ENCODE measurements at regions not wholly inside any gene's neighbourhood (a gene's known extent, or its start where the extent isn't known, plus 50 kb on each side); places are given as distances from the start of the nearest gene placed in this dataset.

- in situ Hi-C loops (cut with HindIII; ENCODE audit: low pct_unique_long_range_greater_than_20kb, low sequenced_read_pairs), result no loop called here
- no peak for DNase-seq (ENCODE audit: low read depth, low spot score)
Measured at GRCh38 chr2:226360658-226361057, 439.0 kb downstream of the IRS1 start.

GRCh38 chr2:226358688-226359087 is 440.9 kb downstream of the IRS1 start:
- in situ Hi-C loops (cut with HindIII; ENCODE audit: low pct_unique_long_range_greater_than_20kb, low sequenced_read_pairs), result no loop called here
- DNase-seq (ENCODE audit: low read depth, low spot score), result no peak

- in situ Hi-C loops (cut with HindIII; ENCODE audit: low pct_unique_long_range_greater_than_20kb, low sequenced_read_pairs), result no loop called here
- no peak for DNase-seq (ENCODE audit: low read depth, low spot score)
Measured at GRCh38 chr2:226357816-226358215, 441.8 kb downstream of the IRS1 start.

- DNase-seq (ENCODE audit: low read depth, low spot score), result no peak
- in situ Hi-C loops (cut with HindIII; ENCODE audit: low pct_unique_long_range_greater_than_20kb, low sequenced_read_pairs), result no loop called here
Measured at GRCh38 chr2:226355600-226355999, 444.0 kb downstream of the IRS1 start.

- in situ Hi-C loops (cut with HindIII; ENCODE audit: low pct_unique_long_range_greater_than_20kb, low sequenced_read_pairs), result no loop called here
- no peak for DNase-seq (ENCODE audit: low read depth, low spot score)
Measured at GRCh38 chr2:226354434-226354833, 445.2 kb downstream of the IRS1 start.

GRCh38 chr2:226352941-226353560 is 446.6 kb downstream of the IRS1 start:
- no peak for DNase-seq (ENCODE audit: low read depth, low spot score)
- in situ Hi-C loops (cut with HindIII; ENCODE audit: low pct_unique_long_range_greater_than_20kb, low sequenced_read_pairs), result no loop called here

- no peak for DNase-seq (ENCODE audit: low read depth, low spot score)
- in situ Hi-C loops (cut with HindIII; ENCODE audit: low pct_unique_long_range_greater_than_20kb, low sequenced_read_pairs), result no loop called here
Measured at GRCh38 chr2:226351711-226352110, 447.9 kb downstream of the IRS1 start.

- in situ Hi-C loops (cut with HindIII; ENCODE audit: low pct_unique_long_range_greater_than_20kb, low sequenced_read_pairs), result no loop called here
- no peak for DNase-seq (ENCODE audit: low read depth, low spot score)
Measured at GRCh38 chr2:226339616-226340015, 460.0 kb downstream of the IRS1 start.

- in situ Hi-C loops (cut with HindIII; ENCODE audit: low pct_unique_long_range_greater_than_20kb, low sequenced_read_pairs), result no loop called here
- DNase-seq (ENCODE audit: low read depth, low spot score), result no peak
Measured at GRCh38 chr2:226338825-226339224, 460.8 kb downstream of the IRS1 start.

GRCh38 chr2:226337941-226338600 is 461.5 kb downstream of the IRS1 start:
- in situ Hi-C loops (cut with HindIII; ENCODE audit: low pct_unique_long_range_greater_than_20kb, low sequenced_read_pairs), result no loop called here
- DNase-seq (ENCODE audit: low read depth, low spot score), result no peak

GRCh38 chr2:226336283-226336682 is 463.3 kb downstream of the IRS1 start:
- no peak for DNase-seq (ENCODE audit: low read depth, low spot score)
- in situ Hi-C loops (cut with HindIII; ENCODE audit: low pct_unique_long_range_greater_than_20kb, low sequenced_read_pairs), result no loop called here

- DNase-seq (ENCODE audit: low read depth, low spot score), result peak; percentile 98
- in situ Hi-C loops (cut with HindIII; ENCODE audit: low pct_unique_long_range_greater_than_20kb, low sequenced_read_pairs), result no loop called here
Measured at GRCh38 chr2:226334981-226335720, 464.5 kb downstream of the IRS1 start.

GRCh38 chr2:226333388-226333787 is 466.2 kb downstream of the IRS1 start:
- in situ Hi-C loops (cut with HindIII; ENCODE audit: low pct_unique_long_range_greater_than_20kb, low sequenced_read_pairs), result no loop called here
- DNase-seq (ENCODE audit: low read depth, low spot score), result no peak

GRCh38 chr2:226330206-226330605 is 469.4 kb downstream of the IRS1 start:
- in situ Hi-C loops (cut with HindIII; ENCODE audit: low pct_unique_long_range_greater_than_20kb, low sequenced_read_pairs), result no loop called here
- no peak for DNase-seq (ENCODE audit: low read depth, low spot score)

- no peak for DNase-seq (ENCODE audit: low read depth, low spot score)
- in situ Hi-C loops (cut with HindIII; ENCODE audit: low pct_unique_long_range_greater_than_20kb, low sequenced_read_pairs), result no loop called here
Measured at GRCh38 chr2:226329180-226329579, 470.4 kb downstream of the IRS1 start.

GRCh38 chr2:226327830-226328229 is 471.8 kb downstream of the IRS1 start:
- no peak for DNase-seq (ENCODE audit: low read depth, low spot score)
- in situ Hi-C loops (cut with HindIII; ENCODE audit: low pct_unique_long_range_greater_than_20kb, low sequenced_read_pairs), result no loop called here

- DNase-seq (ENCODE audit: low read depth, low spot score), result peak; percentile 42
- in situ Hi-C loops (cut with HindIII; ENCODE audit: low pct_unique_long_range_greater_than_20kb, low sequenced_read_pairs), result no loop called here
Measured at GRCh38 chr2:226325526-226325925, 474.1 kb downstream of the IRS1 start.

GRCh38 chr2:226320076-226320948 is 479.3 kb downstream of the IRS1 start:
- DNase-seq (ENCODE audit: low read depth, low spot score), result no peak
- in situ Hi-C loops (cut with HindIII; ENCODE audit: low pct_unique_long_range_greater_than_20kb, low sequenced_read_pairs), result no loop called here

All from SK-MEL-5 (cell line).